ENCODE measurements at regions not wholly inside any gene's neighbourhood (a gene's known extent, or its start where the extent isn't known, plus 50 kb on each side); places are given as distances from the start of the nearest gene placed in this dataset.

DNA sequence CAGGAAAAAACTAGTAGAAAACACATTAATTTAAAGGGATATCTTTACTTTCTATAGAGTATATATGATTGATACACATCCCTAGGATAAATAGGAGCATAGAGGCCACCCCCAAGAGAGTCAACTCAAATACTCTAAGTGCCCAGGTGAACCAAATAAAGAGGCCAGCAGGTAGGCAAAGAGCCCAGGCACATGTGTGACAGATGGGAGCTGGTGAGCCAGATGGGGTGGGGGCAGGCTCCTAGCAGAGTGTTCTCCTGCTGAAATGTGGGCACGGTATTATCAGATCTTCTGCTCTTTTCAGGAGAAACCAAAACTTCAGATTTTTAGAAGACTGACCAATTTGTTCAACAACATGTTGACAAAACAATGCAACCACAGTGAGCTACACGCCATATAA is 333.4 kb upstream of the PKN2 start:
- TF ChIP-seq, protein P1, sequence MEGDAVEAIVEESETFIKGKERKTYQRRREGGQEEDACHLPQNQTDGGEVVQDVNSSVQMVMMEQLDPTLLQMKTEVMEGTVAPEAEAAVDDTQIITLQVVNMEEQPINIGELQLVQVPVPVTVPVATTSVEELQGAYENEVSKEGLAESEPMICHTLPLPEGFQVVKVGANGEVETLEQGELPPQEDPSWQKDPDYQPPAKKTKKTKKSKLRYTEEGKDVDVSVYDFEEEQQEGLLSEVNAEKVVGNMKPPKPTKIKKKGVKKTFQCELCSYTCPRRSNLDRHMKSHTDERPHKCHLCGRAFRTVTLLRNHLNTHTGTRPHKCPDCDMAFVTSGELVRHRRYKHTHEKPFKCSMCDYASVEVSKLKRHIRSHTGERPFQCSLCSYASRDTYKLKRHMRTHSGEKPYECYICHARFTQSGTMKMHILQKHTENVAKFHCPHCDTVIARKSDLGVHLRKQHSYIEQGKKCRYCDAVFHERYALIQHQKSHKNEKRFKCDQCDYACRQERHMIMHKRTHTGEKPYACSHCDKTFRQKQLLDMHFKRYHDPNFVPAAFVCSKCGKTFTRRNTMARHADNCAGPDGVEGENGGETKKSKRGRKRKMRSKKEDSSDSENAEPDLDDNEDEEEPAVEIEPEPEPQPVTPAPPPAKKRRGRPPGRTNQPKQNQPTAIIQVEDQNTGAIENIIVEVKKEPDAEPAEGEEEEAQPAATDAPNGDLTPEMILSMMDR (IDR thresholded peaks at IDR 0.05) = no peak
- TF ChIP-seq POLR2A (IDR thresholded peaks at IDR 0.05) = no peak
